T-cell (primary cell): ENCODE measurements at regions not wholly inside any gene's neighbourhood (a gene's known extent, or its start where the extent isn't known, plus 50 kb on each side); places are given as distances from the start of the nearest gene placed in this dataset.

Source experiments
- ATAC-seq, 4 experiments: fragments of 200-7000 bp in 3 of 4; fragments of 150-1000 bp in 1 of 4; cut with Tn5 transposase; replicated peaks in 1 of 4; 1 replicate in 3 of 4; 2 replicates in 1 of 4; pipeline ENCODE4 v1.10.0; 2021; ENCODE audit warnings: moderate library complexity in 3 of 4, mild to moderate bottlenecking in 2 of 4, moderate number of reproducible peaks in 1 of 4
- CTCF ChIA-PET, 2 donors: fragments of 300-600 bp; sonication (Branson Sonifier 250); formaldehyde crosslinking; loops; one replicate each; lab custom pipeline; 2022; ENCODE audit warnings: antibody characterized with exemption in 2 of 2; lab: Charles Lee
- POLR2A ChIA-PET, 2 donors: fragments of 300-600 bp; sonication (Branson Sonifier 250); formaldehyde crosslinking; loops; one replicate each; lab custom pipeline; 2022; ENCODE audit warnings: antibody characterized with exemption in 2 of 2; lab: Charles Lee
- DNase-seq, 35 experiments: peaks; one replicate each; pipeline versions ENCODE4 v3.0.0 to v3.0.0-alpha.2; 2013 to 2023
- H3K27ac ChIP-seq: one replicate; pipeline ENCODE4 v1.5.1; 2013; ENCODE audit warnings: low read length
- H3K27me3 ChIP-seq, 2 experiments: replicated peaks in 1 of 2; 1 replicate in 1 of 2; 2 replicates in 1 of 2; pipeline versions ENCODE4 v1.6.1 to v1.7.0; 2013; ENCODE audit warnings: low read length in 1 of 2, mixed read lengths in 1 of 2; ENCODE audit not compliant: control insufficient read depth in 2 of 2, insufficient read depth in 2 of 2; ENCODE audit errors: extremely low read depth in 1 of 2
- H3K36me3 ChIP-seq, 2 donors: 1 replicate in 1 of 2; 2 replicates in 1 of 2; pipeline versions ENCODE4 v1.6.1 to v1.7.0; 2013; ENCODE audit warnings: low read length in 1 of 2; ENCODE audit not compliant: control insufficient read depth in 2 of 2, insufficient read depth in 1 of 2; ENCODE audit errors: extremely low read depth in 1 of 2
- H3K4me1 ChIP-seq, 2 experiments: 1 replicate in 1 of 2; 2 replicates in 1 of 2; pipeline versions ENCODE4 v1.6.1 to v1.7.0; 2013; ENCODE audit warnings: low read length in 2 of 2, mixed read lengths in 1 of 2; ENCODE audit not compliant: insufficient read depth in 2 of 2, control insufficient read depth in 1 of 2; ENCODE audit errors: extremely low read depth in 1 of 2
- H3K4me3 ChIP-seq, 2 donors: 1 replicate in 1 of 2; 2 replicates in 1 of 2; pipeline versions ENCODE4 v1.5.1 to v1.7.0; 2013; ENCODE audit warnings: mild to moderate bottlenecking in 2 of 2, low read length in 1 of 2, moderate library complexity in 1 of 2; ENCODE audit not compliant: control insufficient read depth in 1 of 2; ENCODE audit errors: extremely low read depth in 1 of 2
- H3K9me3 ChIP-seq: 2 replicates; pipeline ENCODE4 v1.7.0; 2013
- H3K27ac Mint-ChIP-seq, 2 donors: one replicate each; pipeline ENCODE4 v1.8.0; 2020 to 2021; ENCODE audit warnings: mild to moderate bottlenecking in 2 of 2, mixed read lengths in 2 of 2
- H3K27me3 Mint-ChIP-seq, 2 donors: one replicate each; pipeline ENCODE4 v1.8.0; 2021 to 2022; ENCODE audit warnings: mixed read lengths in 2 of 2
- H3K36me3 Mint-ChIP-seq: one replicate; pipeline ENCODE4 v1.8.0; 2021; ENCODE audit warnings: mixed read lengths
- H3K4me1 Mint-ChIP-seq, 3 donors: one replicate each; pipeline ENCODE4 v1.8.0; 2020 to 2022; ENCODE audit warnings: mixed read lengths in 3 of 3, mild to moderate bottlenecking in 1 of 3
- H3K4me3 Mint-ChIP-seq, 3 donors: one replicate each; pipeline ENCODE4 v1.8.0; 2020 to 2022; ENCODE audit warnings: mild to moderate bottlenecking in 3 of 3, mixed read lengths in 3 of 3, moderate library complexity in 3 of 3
- H3K9me3 Mint-ChIP-seq, 3 donors: one replicate each; pipeline ENCODE4 v1.8.0; 2020 to 2022; ENCODE audit warnings: mixed read lengths in 3 of 3
- WGBS: methylation state at CpG from one replicate; pipeline ENCODE4 v1.1.5; 2013; ENCODE audit warnings: missing lambda C conversion rate; ENCODE audit not compliant: insufficient coverage; 5-methylcytosine and 5-hydroxymethylcytosine counted together

- DNase-seq, result no peak
- H3K27me3 Mint-ChIP-seq, result peaks cover 3 to 12% of the 10 kb centered on the region in 2 donors
- peaks cover 0 to 4% (median 0%) of the 10 kb centered on the region in 3 donors for H3K9me3 Mint-ChIP-seq
- no peaks in the 10 kb centered on the region for H3K36me3 Mint-ChIP-seq
- no peaks in the 10 kb centered on the region for H3K4me1 ChIP-seq
- ChIA-PET CTCF (interaction anchor here in 1 of 2 donors (0.6 kb wide), 1 partner anchor 26 kb away, joined by 3 read pairs; no protein-coding TSS in a partner anchor), POLR2A (no interaction called here)
- no peaks in the 10 kb centered on the region for H3K27me3 ChIP-seq
- ATAC-seq, result no peak
- WGBS, result no CpG with 5 or more reads among the region's 3 CpGs
- no peaks in the 10 kb centered on the region for H3K36me3 ChIP-seq
- no peak overlapping the region for H3K4me3 Mint-ChIP-seq
- H3K4me1 Mint-ChIP-seq, result no peaks in the 10 kb centered on the region
- H3K4me3 ChIP-seq, result no peak overlapping the region
- H3K27ac ChIP-seq, result no peak overlapping the region
- H3K9me3 ChIP-seq, result no peaks in the 10 kb centered on the region
- H3K27ac Mint-ChIP-seq, result no peak overlapping the region
Measured at GRCh38 chr7:115449689-115450088, 527.8 kb downstream of the MDFIC start.

GRCh38 chr7:115447495-115447894 lies 525.6 kb downstream of the MDFIC start:
- Histone ChIP-seq H3K4me1 (no peaks in the 10 kb centered on the region), H3K36me3 (no peaks in the 10 kb centered on the region), H3K9me3 (no peaks in the 10 kb centered on the region), H3K27me3 (no peaks in the 10 kb centered on the region), H3K27ac (no peak overlapping the region), H3K4me3 (no peak overlapping the region)
- peaks cover 7 to 11% of the 10 kb centered on the region in 2 donors for H3K27me3 Mint-ChIP-seq
- ChIA-PET POLR2A (no interaction called here), CTCF (no interaction called here)
- peaks cover 0 to 3% (median 0%) of the 10 kb centered on the region in 3 donors for H3K9me3 Mint-ChIP-seq
- WGBS, result no CpG with 5 or more reads among the region's 2 CpGs
- no peaks in the 10 kb centered on the region for H3K4me1 Mint-ChIP-seq
- DNase-seq (no peak), ATAC-seq (no peak)
- no peak overlapping the region for H3K27ac Mint-ChIP-seq
- H3K36me3 Mint-ChIP-seq, result no peaks in the 10 kb centered on the region
- no peak overlapping the region for H3K4me3 Mint-ChIP-seq

- no peaks in the 10 kb centered on the region for H3K36me3 ChIP-seq
Measured at GRCh38 chr7:115441033-115441432, 519.1 kb downstream of the MDFIC start.

GRCh38 chr7:115435178-115435577 lies 513.3 kb downstream of the MDFIC start:
- H3K36me3 ChIP-seq, result no peaks in the 10 kb centered on the region
- Mint-ChIP-seq H3K27ac (no peak overlapping the region), H3K27me3 (peaks cover 1 to 9% of the 10 kb centered on the region in 2 donors), H3K9me3 (no peaks in the 10 kb centered on the region), H3K4me1 (peaks cover 0 to 2% (median 0%) of the 10 kb centered on the region in 3 donors), H3K4me3 (no peak overlapping the region), H3K36me3 (no peaks in the 10 kb centered on the region)
- no peak overlapping the region for H3K27ac ChIP-seq
- no peaks in the 10 kb centered on the region for H3K9me3 ChIP-seq
- POLR2A ChIA-PET, result no interaction called here
- ATAC-seq, result no peak
- H3K27me3 ChIP-seq, result no peaks in the 10 kb centered on the region
- no peaks in the 10 kb centered on the region for H3K4me1 ChIP-seq
- no CpG with 5 or more reads among the region's 1 CpG for WGBS
- H3K4me3 ChIP-seq, result no peak overlapping the region
- no peak for DNase-seq
- CTCF ChIA-PET, result interaction anchor here in 1 of 2 donors (0.6 kb wide), 1 partner anchor 14 kb away, joined by 4 read pairs; no protein-coding TSS in a partner anchor

More at GRCh38 chr7:115441033-115441432, 519.1 kb downstream of the MDFIC start:
- Histone ChIP-seq H3K4me3 (no peak overlapping the region), H3K9me3 (no peaks in the 10 kb centered on the region), H3K27me3 (no peaks in the 10 kb centered on the region), H3K27ac (no peak overlapping the region), H3K4me1 (no peaks in the 10 kb centered on the region)
- CTCF ChIA-PET, result no interaction called here
- H3K4me1 Mint-ChIP-seq, result no peaks in the 10 kb centered on the region
- ATAC-seq (no peak), DNase-seq (no peak)
- no peak overlapping the region for H3K4me3 Mint-ChIP-seq
- H3K36me3 Mint-ChIP-seq, result no peaks in the 10 kb centered on the region
- H3K27me3 Mint-ChIP-seq, result peaks cover 9 to 16% of the 10 kb centered on the region in 2 donors
- POLR2A ChIA-PET, result no interaction called here
- H3K27ac Mint-ChIP-seq, result no peak overlapping the region
- WGBS, result no CpG with 5 or more reads among the region's 1 CpG
- no peaks in the 10 kb centered on the region for H3K9me3 Mint-ChIP-seq

GRCh38 chr7:115429918-115430317 lies 508.0 kb downstream of the MDFIC start:
- Mint-ChIP-seq H3K4me1 (peaks cover 0 to under 1% (median 0%) of the 10 kb centered on the region in 3 donors), H3K36me3 (no peaks in the 10 kb centered on the region), H3K27ac (no peak overlapping the region), H3K9me3 (no peaks in the 10 kb centered on the region), H3K4me3 (no peak overlapping the region), H3K27me3 (peaks cover 1 to 6% of the 10 kb centered on the region in 2 donors)
- CTCF ChIA-PET, result no interaction called here
- H3K36me3 ChIP-seq, result no peaks in the 10 kb centered on the region
- ATAC-seq, result no peak
- no peaks in the 10 kb centered on the region for H3K9me3 ChIP-seq
- no peak for DNase-seq
- no peaks in the 10 kb centered on the region for H3K27me3 ChIP-seq
- H3K4me3 ChIP-seq, result no peak overlapping the region
- POLR2A ChIA-PET, result no interaction called here
- no peaks in the 10 kb centered on the region for H3K4me1 ChIP-seq
- WGBS, result 90% methylated on average over 2 of the region's 3 CpGs
- no peak overlapping the region for H3K27ac ChIP-seq

GRCh38 chr7:115417662-115418061 lies 495.8 kb downstream of the MDFIC start:
- no peak for ATAC-seq
- Histone ChIP-seq H3K27ac (no peak overlapping the region), H3K9me3 (no peaks in the 10 kb centered on the region), H3K36me3 (no peaks in the 10 kb centered on the region), H3K27me3 (no peaks in the 10 kb centered on the region), H3K4me1 (no peaks in the 10 kb centered on the region), H3K4me3 (no peak overlapping the region)
- Mint-ChIP-seq H3K36me3 (no peaks in the 10 kb centered on the region), H3K27ac (no peak overlapping the region), H3K4me1 (no peaks in the 10 kb centered on the region), H3K27me3 (peaks cover 2 to 4% of the 10 kb centered on the region in 2 donors), H3K9me3 (no peaks in the 10 kb centered on the region), H3K4me3 (no peak overlapping the region)
- POLR2A ChIA-PET, result interaction anchor here in 1 of 2 donors (0.5 kb wide), 1 partner anchor 10 kb away, joined by 3 read pairs; no protein-coding TSS in a partner anchor
- CTCF ChIA-PET, result no interaction called here
- no peak for DNase-seq
- WGBS, result 97% methylated on average over 4 of the region's 4 CpGs
